GM10266 (cell line): ENCODE measurements at regions not wholly inside any gene's neighbourhood (a gene's known extent, or its start where the extent isn't known, plus 50 kb on each side); places are given as distances from the start of the nearest gene placed in this dataset.

Experiments
- DNase-seq: peaks from one replicate; pipeline ENCODE4 v3.0.0; 2012; ENCODE audit errors: extremely low spot score
- CTCF ChIP-seq: IDR thresholded peaks from 2 replicates; pipeline ENCODE4 v1.5.1; 2012; ENCODE audit warnings: mild to moderate bottlenecking, low read depth; ENCODE audit not compliant: control insufficient read depth, insufficient read depth; ENCODE audit errors: missing control alignments

- TF ChIP-seq CTCF: no peak
- DNase-seq: no peak
Observed at GRCh38 chr5:103772248-103772647, 209.7 kb upstream of the NUDT12 start.

DNA sequence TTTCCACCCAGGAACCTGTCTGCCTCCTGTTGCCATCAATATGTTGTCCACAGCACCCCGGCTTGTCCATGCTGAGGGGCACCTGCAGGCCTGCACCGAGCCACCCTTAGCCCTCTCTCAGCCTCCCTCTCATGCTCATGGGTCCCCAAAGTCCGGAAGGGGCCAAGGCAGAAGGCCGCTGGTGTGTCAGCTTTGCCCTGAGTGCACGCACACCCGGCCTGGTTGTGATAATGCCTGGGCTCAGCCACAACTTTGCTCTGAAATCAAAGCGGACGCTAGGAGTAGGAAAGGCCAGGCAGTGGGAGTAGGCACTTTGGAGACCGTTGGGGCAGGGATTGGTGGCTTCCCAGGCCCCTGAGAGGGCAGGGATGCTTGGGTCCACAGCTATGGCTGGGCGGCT, 201.8 kb upstream of the NUDT12 start:
- DNase-seq: no peak
- no peak for TF ChIP-seq CTCF

- no peak for DNase-seq
- no peak for TF ChIP-seq CTCF
Observed at GRCh38 chr5:103758996-103759395, 196.4 kb upstream of the NUDT12 start.

- DNase-seq: no peak
- TF ChIP-seq CTCF: no peak
Observed at GRCh38 chr5:103755974-103756373, 193.4 kb upstream of the NUDT12 start.

- DNase-seq: no peak
- TF ChIP-seq CTCF: no peak
Observed at GRCh38 chr5:103745353-103746065, 182.9 kb upstream of the NUDT12 start.

GRCh38 chr5:103744159-103744558, 181.6 kb upstream of the NUDT12 start:
- DNase-seq: no peak

More at GRCh38 chr5:103744159-103744558, 181.6 kb upstream of the NUDT12 start:
- TF ChIP-seq CTCF: no peak
